PC-9 (cell line): ENCODE measurements at regions not wholly inside any gene's neighbourhood (a gene's known extent, or its start where the extent isn't known, plus 50 kb on each side); places are given as distances from the start of the nearest gene placed in this dataset.

Experiments used
- EZH2 ChIP-seq: fragments of 200-600 bp; sonication (generic); IDR thresholded peaks from 2 replicates; pipeline ENCODE4 v1.8.0; 2017; ENCODE audit warnings: antibody characterized with exemption, low read depth
- TF ChIP-seq, protein P1 (sequence below): fragments of 200-600 bp; sonication (generic); conservative IDR thresholded peaks from 2 replicates; pipeline ENCODE4 v1.6.1; 2017; ENCODE audit warnings: mixed run types, antibody characterized with exemption, mild to moderate bottlenecking, moderate library complexity

DNA sequence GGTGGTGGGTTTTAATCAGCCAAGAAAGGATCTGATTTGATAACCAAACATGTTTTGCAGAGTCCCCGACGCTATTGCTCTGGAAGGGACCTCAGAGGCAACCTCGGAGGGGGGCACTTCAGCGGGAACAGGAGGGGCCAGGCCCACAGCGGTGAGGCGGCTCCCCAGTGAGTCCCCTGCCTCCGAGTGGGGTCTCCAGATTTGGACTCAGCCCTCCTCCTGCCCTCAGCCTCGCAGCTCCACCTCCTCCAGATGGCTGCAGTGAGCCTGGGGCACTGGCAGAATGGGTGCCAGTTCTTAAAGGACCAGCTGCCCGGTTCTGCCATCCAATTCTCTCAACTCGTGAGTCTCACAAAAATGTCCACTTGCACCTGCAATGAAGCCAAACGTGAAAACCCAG lies 61.0 kb upstream of the NANOS1 start:
- TF ChIP-seq, protein P1, sequence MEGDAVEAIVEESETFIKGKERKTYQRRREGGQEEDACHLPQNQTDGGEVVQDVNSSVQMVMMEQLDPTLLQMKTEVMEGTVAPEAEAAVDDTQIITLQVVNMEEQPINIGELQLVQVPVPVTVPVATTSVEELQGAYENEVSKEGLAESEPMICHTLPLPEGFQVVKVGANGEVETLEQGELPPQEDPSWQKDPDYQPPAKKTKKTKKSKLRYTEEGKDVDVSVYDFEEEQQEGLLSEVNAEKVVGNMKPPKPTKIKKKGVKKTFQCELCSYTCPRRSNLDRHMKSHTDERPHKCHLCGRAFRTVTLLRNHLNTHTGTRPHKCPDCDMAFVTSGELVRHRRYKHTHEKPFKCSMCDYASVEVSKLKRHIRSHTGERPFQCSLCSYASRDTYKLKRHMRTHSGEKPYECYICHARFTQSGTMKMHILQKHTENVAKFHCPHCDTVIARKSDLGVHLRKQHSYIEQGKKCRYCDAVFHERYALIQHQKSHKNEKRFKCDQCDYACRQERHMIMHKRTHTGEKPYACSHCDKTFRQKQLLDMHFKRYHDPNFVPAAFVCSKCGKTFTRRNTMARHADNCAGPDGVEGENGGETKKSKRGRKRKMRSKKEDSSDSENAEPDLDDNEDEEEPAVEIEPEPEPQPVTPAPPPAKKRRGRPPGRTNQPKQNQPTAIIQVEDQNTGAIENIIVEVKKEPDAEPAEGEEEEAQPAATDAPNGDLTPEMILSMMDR: no peak
- TF ChIP-seq EZH2: no peak
